Upper lobe of left lung (tissue), 4 donors: ENCODE measurements at regions not wholly inside any gene's neighbourhood (a gene's known extent, or its start where the extent isn't known, plus 50 kb on each side); places are given as distances from the start of the nearest gene placed in this dataset.

Source experiments
- CTCF ChIP-seq, 6 experiments: fragments of 450-650 bp in 4 of 6; fragments of 200-600 bp in 2 of 6; sonication (generic) in 2 of 6; IDR thresholded peaks; one replicate each; pipeline ENCODE4 v1.5.1; 2016 to 2019; ENCODE audit warnings: antibody characterized with exemption in 6 of 6
- POLR2A ChIP-seq, 4 donors: fragments of 450-650 bp; IDR thresholded peaks; one replicate each; pipeline ENCODE4 v1.5.1; 2016 to 2017; ENCODE audit warnings: antibody characterized with exemption in 4 of 4, mild to moderate bottlenecking in 2 of 4

GRCh38 chr19:28386066-28386465, 826.9 kb downstream of the UQCRFS1 start:
- TF ChIP-seq CTCF (IDR thresholded peaks at IDR 0.05) (no peak), POLR2A (IDR thresholded peaks at IDR 0.05) (no peak)
